ENCODE measurements at regions not wholly inside any gene's neighbourhood (a gene's known extent, or its start where the extent isn't known, plus 50 kb on each side); places are given as distances from the start of the nearest gene placed in this dataset.

DNA sequence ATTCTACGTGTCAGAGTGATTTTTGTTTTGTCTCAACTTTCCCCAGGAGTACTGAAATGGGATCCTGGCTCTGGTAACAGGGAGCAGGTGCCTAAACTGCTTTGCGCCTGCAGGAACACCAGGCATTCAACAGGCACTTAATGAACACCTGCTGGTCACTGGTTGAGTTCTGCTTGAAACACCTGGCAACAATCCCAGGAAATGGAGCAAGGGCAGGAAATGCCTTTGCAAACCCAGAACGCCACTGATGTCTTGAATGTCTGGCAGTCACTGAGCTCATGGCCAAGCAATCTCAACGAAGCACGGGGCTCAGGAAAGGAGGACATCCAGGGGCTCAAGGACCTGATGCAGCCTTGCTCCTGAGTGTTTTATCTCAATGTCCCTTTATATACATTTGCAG, 360.0 kb upstream of the RAB6C start:
- Mint-ChIP-seq H3K9me3 (peaks cover 22% of the 10 kb centered on the region), H3K36me3 (peaks cover 12% of the 10 kb centered on the region), H3K27me3 (ENCODE audit: low read depth) (peaks cover 1% of the 10 kb centered on the region; the same call in 1 of the 2 replicates), H3K4me1 (peaks cover 59% of the 10 kb centered on the region), H3K4me3 (no peak overlapping the region), H3K27ac (peak overlapping the region; percentile 37)
- peak; percentile 19 for DNase-seq (ENCODE audit: low spot score)
- ATAC-seq = peak; percentile 71
- ChIA-PET CTCF (interaction anchor here (0.6 to 1.6 kb wide), 2 partner anchors 32 to 303 kb away, joined by 4 to 6 read pairs; no protein-coding TSS in a partner anchor), POLR2A (no interaction called here)
- TF ChIP-seq, protein P1, sequence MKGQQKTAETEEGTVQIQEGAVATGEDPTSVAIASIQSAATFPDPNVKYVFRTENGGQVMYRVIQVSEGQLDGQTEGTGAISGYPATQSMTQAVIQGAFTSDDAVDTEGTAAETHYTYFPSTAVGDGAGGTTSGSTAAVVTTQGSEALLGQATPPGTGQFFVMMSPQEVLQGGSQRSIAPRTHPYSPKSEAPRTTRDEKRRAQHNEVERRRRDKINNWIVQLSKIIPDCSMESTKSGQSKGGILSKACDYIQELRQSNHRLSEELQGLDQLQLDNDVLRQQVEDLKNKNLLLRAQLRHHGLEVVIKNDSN (CRISPR knock-in tag; IDR thresholded peaks at IDR 0.05) = no peak
- TF ChIP-seq, protein P2, sequence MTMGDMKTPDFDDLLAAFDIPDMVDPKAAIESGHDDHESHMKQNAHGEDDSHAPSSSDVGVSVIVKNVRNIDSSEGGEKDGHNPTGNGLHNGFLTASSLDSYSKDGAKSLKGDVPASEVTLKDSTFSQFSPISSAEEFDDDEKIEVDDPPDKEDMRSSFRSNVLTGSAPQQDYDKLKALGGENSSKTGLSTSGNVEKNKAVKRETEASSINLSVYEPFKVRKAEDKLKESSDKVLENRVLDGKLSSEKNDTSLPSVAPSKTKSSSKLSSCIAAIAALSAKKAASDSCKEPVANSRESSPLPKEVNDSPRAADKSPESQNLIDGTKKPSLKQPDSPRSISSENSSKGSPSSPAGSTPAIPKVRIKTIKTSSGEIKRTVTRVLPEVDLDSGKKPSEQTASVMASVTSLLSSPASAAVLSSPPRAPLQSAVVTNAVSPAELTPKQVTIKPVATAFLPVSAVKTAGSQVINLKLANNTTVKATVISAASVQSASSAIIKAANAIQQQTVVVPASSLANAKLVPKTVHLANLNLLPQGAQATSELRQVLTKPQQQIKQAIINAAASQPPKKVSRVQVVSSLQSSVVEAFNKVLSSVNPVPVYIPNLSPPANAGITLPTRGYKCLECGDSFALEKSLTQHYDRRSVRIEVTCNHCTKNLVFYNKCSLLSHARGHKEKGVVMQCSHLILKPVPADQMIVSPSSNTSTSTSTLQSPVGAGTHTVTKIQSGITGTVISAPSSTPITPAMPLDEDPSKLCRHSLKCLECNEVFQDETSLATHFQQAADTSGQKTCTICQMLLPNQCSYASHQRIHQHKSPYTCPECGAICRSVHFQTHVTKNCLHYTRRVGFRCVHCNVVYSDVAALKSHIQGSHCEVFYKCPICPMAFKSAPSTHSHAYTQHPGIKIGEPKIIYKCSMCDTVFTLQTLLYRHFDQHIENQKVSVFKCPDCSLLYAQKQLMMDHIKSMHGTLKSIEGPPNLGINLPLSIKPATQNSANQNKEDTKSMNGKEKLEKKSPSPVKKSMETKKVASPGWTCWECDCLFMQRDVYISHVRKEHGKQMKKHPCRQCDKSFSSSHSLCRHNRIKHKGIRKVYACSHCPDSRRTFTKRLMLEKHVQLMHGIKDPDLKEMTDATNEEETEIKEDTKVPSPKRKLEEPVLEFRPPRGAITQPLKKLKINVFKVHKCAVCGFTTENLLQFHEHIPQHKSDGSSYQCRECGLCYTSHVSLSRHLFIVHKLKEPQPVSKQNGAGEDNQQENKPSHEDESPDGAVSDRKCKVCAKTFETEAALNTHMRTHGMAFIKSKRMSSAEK (CRISPR knock-in tag; IDR thresholded peaks at IDR 0.05; ENCODE audit: borderline replicate concordance) = no peak
- TF ChIP-seq GRHL2 (CRISPR knock-in tag; IDR thresholded peaks at IDR 0.05; ENCODE audit: insufficient replicate concordance, severe bottlenecking) (no peak), SMAD3 (CRISPR knock-in tag; IDR thresholded peaks at IDR 0.05; ENCODE audit: borderline replicate concordance) (no peak), IRF2 (CRISPR knock-in tag; IDR thresholded peaks at IDR 0.05; ENCODE audit: borderline replicate concordance, low read depth) (no peak), ZNF671 (CRISPR knock-in tag; IDR thresholded peaks at IDR 0.05) (no peak), ZNF219 (CRISPR knock-in tag; IDR thresholded peaks at IDR 0.05; ENCODE audit: borderline replicate concordance) (no peak), TEAD1 (CRISPR knock-in tag; IDR thresholded peaks at IDR 0.05) (no peak)
- TF ChIP-seq, protein P3, sequence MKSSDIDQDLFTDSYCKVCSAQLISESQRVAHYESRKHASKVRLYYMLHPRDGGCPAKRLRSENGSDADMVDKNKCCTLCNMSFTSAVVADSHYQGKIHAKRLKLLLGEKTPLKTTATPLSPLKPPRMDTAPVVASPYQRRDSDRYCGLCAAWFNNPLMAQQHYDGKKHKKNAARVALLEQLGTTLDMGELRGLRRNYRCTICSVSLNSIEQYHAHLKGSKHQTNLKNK (CRISPR knock-in tag; IDR thresholded peaks at IDR 0.05) = no peak
- TF ChIP-seq, protein P4, sequence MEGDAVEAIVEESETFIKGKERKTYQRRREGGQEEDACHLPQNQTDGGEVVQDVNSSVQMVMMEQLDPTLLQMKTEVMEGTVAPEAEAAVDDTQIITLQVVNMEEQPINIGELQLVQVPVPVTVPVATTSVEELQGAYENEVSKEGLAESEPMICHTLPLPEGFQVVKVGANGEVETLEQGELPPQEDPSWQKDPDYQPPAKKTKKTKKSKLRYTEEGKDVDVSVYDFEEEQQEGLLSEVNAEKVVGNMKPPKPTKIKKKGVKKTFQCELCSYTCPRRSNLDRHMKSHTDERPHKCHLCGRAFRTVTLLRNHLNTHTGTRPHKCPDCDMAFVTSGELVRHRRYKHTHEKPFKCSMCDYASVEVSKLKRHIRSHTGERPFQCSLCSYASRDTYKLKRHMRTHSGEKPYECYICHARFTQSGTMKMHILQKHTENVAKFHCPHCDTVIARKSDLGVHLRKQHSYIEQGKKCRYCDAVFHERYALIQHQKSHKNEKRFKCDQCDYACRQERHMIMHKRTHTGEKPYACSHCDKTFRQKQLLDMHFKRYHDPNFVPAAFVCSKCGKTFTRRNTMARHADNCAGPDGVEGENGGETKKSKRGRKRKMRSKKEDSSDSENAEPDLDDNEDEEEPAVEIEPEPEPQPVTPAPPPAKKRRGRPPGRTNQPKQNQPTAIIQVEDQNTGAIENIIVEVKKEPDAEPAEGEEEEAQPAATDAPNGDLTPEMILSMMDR (IDR thresholded peaks at IDR 0.05) = no peak
- TF ChIP-seq, protein P5, sequence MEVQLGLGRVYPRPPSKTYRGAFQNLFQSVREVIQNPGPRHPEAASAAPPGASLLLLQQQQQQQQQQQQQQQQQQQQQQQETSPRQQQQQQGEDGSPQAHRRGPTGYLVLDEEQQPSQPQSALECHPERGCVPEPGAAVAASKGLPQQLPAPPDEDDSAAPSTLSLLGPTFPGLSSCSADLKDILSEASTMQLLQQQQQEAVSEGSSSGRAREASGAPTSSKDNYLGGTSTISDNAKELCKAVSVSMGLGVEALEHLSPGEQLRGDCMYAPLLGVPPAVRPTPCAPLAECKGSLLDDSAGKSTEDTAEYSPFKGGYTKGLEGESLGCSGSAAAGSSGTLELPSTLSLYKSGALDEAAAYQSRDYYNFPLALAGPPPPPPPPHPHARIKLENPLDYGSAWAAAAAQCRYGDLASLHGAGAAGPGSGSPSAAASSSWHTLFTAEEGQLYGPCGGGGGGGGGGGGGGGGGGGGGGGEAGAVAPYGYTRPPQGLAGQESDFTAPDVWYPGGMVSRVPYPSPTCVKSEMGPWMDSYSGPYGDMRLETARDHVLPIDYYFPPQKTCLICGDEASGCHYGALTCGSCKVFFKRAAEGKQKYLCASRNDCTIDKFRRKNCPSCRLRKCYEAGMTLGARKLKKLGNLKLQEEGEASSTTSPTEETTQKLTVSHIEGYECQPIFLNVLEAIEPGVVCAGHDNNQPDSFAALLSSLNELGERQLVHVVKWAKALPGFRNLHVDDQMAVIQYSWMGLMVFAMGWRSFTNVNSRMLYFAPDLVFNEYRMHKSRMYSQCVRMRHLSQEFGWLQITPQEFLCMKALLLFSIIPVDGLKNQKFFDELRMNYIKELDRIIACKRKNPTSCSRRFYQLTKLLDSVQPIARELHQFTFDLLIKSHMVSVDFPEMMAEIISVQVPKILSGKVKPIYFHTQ (CRISPR knock-in tag; IDR thresholded peaks at IDR 0.05) = no peak
- TF ChIP-seq, protein P6, sequence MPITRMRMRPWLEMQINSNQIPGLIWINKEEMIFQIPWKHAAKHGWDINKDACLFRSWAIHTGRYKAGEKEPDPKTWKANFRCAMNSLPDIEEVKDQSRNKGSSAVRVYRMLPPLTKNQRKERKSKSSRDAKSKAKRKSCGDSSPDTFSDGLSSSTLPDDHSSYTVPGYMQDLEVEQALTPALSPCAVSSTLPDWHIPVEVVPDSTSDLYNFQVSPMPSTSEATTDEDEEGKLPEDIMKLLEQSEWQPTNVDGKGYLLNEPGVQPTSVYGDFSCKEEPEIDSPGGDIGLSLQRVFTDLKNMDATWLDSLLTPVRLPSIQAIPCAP (CRISPR knock-in tag; IDR thresholded peaks at IDR 0.05) = no peak
- TF ChIP-seq, protein P7, sequence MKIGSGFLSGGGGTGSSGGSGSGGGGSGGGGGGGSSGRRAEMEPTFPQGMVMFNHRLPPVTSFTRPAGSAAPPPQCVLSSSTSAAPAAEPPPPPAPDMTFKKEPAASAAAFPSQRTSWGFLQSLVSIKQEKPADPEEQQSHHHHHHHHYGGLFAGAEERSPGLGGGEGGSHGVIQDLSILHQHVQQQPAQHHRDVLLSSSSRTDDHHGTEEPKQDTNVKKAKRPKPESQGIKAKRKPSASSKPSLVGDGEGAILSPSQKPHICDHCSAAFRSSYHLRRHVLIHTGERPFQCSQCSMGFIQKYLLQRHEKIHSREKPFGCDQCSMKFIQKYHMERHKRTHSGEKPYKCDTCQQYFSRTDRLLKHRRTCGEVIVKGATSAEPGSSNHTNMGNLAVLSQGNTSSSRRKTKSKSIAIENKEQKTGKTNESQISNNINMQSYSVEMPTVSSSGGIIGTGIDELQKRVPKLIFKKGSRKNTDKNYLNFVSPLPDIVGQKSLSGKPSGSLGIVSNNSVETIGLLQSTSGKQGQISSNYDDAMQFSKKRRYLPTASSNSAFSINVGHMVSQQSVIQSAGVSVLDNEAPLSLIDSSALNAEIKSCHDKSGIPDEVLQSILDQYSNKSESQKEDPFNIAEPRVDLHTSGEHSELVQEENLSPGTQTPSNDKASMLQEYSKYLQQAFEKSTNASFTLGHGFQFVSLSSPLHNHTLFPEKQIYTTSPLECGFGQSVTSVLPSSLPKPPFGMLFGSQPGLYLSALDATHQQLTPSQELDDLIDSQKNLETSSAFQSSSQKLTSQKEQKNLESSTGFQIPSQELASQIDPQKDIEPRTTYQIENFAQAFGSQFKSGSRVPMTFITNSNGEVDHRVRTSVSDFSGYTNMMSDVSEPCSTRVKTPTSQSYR (CRISPR knock-in tag; IDR thresholded peaks at IDR 0.05) = no peak
